ENCODE measurements at regions not wholly inside any gene's neighbourhood (a gene's known extent, or its start where the extent isn't known, plus 50 kb on each side); places are given as distances from the start of the nearest gene placed in this dataset.
A peak's percentile ranks its signal among the peaks of the same experiment; 100 is the strongest.

- no peak for DNase-seq (ENCODE audit: low spot score)
- Histone ChIP-seq H3K4me2 (no peak overlapping the region), H3F3A (replicated peaks; ENCODE audit: low read depth) (no peaks in the 10 kb centered on the region), H4K20me1 (replicated peaks; ENCODE audit: insufficient read depth) (no peaks in the 10 kb centered on the region), H3K36me3 (ENCODE audit: insufficient read depth) (no peaks in the 10 kb centered on the region), H2AFZ (0 out of 2 replicates have a peak overlapping the region, but pooled peaks have one; percentile 0), H3K79me2 (replicated peaks; ENCODE audit: insufficient read depth) (no peaks in the 10 kb centered on the region), H3K4me1 (ENCODE audit: insufficient read depth) (no peaks in the 10 kb centered on the region), H3K4me3 (no peak overlapping the region), H3K27me3 (ENCODE audit: insufficient read depth) (no peaks in the 10 kb centered on the region), H3K27ac (ENCODE audit: low read depth) (no peak overlapping the region), H3K9me2 (ENCODE audit: insufficient read depth) (no peaks in the 10 kb centered on the region)
- TF ChIP-seq NANOG (IDR thresholded peaks at IDR 0.05; ENCODE audit: borderline replicate concordance): no peak
- TF ChIP-seq REST (IDR thresholded peaks at IDR 0.05; ENCODE audit: unreplicated experiment): no peak
- TF ChIP-seq ZNF114 (CRISPR knock-in tag; IDR thresholded peaks at IDR 0.05): no peak
- TF ChIP-seq EZH2 (IDR thresholded peaks at IDR 0.05; ENCODE audit: low read depth, unreplicated experiment): no peak
- no peak for TF ChIP-seq CTCF (conservative IDR thresholded peaks at IDR 0.05; ENCODE audit: low read depth in 2 of 2)
- TF ChIP-seq ETS1 (IDR thresholded peaks at IDR 0.05): no peak
- no peak for TF ChIP-seq POLR2AphosphoS5 (IDR thresholded peaks at IDR 0.05; ENCODE audit: low read depth)
- TF ChIP-seq EZH2phosphoT487 (IDR thresholded peaks at IDR 0.05; ENCODE audit: unreplicated experiment): no peak
- no peak for TF ChIP-seq ZNF462 (CRISPR knock-in tag; IDR thresholded peaks at IDR 0.05)
- no peak for TF ChIP-seq STAT1 (IDR thresholded peaks at IDR 0.05; ENCODE audit: unreplicated experiment)
- TF ChIP-seq ZNF331 (CRISPR knock-in tag; IDR thresholded peaks at IDR 0.05; ENCODE audit: low read depth): no peak
- no peak for TF ChIP-seq CREB1 (CRISPR knock-in tag; IDR thresholded peaks at IDR 0.05; ENCODE audit: low read depth)
- TF ChIP-seq JUNB (IDR thresholded peaks at IDR 0.05; ENCODE audit: unreplicated experiment): no peak
- Mint-ChIP-seq H3K4me3 (no peak overlapping the region), H3K4me1 (no peaks in the 10 kb centered on the region), H3K27ac (no peak overlapping the region), H3K9me3 (no peaks in the 10 kb centered on the region), H3K27me3 (ENCODE audit: insufficient read depth, low read depth, poor library complexity) (no peaks in the 10 kb centered on the region), H3K36me3 (ENCODE audit: low read depth) (no peaks in the 10 kb centered on the region)
- no peak for ATAC-seq
Measured at GRCh38 chr13:74892096-74892495, 589.9 kb downstream of the TBC1D4 start.
